Natural killer cell treated with Interleukin-12 subunit alpha and Interleukin-12 subunit beta and Interleukin-15 and Interleukin-18, amount 100 ng/mL, for 72 hours (primary cell): ENCODE measurements at regions not wholly inside any gene's neighbourhood (a gene's known extent, or its start where the extent isn't known, plus 50 kb on each side); places are given as distances from the start of the nearest gene placed in this dataset.
"Not testable (repeated sequence)": the region's sequence is repeated elsewhere in the genome, so short reads cannot be mapped to it uniquely, and the experiment has no call there.

Experiments
- ATAC-seq, 2 donors: fragments of 150-1000 bp; cut with Tn5 transposase in 1 of 2; sonication (Bioruptor Pico), chemical (Tn5 transposase) in 1 of 2; 2 replicates each; pipeline ENCODE4 v1.10.0; 2021
- DNase-seq: peaks from one replicate; pipeline ENCODE4 v3.0.0; 2022; ENCODE audit warnings: low spot score
- H3K27ac Mint-ChIP-seq, 2 donors: 1 replicate in 1 of 2; 2 replicates in 1 of 2; pipeline ENCODE4 v1.8.0; 2022; ENCODE audit warnings: mixed read lengths in 2 of 2, mild to moderate bottlenecking in 1 of 2, moderate library complexity in 1 of 2
- H3K27me3 Mint-ChIP-seq, 2 donors: 1 replicate in 1 of 2; 2 replicates in 1 of 2; pipeline ENCODE4 v1.8.0; 2022; ENCODE audit warnings: mixed read lengths in 2 of 2
- H3K36me3 Mint-ChIP-seq: one replicate; pipeline ENCODE4 v1.8.0; 2022; ENCODE audit warnings: mixed read lengths
- H3K4me1 Mint-ChIP-seq, 2 donors: 1 replicate in 1 of 2; 2 replicates in 1 of 2; pipeline ENCODE4 v1.8.0; 2022; ENCODE audit warnings: low read depth in 2 of 2, mixed read lengths in 2 of 2, mild to moderate bottlenecking in 1 of 2
- H3K4me3 Mint-ChIP-seq: one replicate; pipeline ENCODE4 v1.8.0; 2022; ENCODE audit warnings: mixed read lengths
- H3K9me3 Mint-ChIP-seq: 2 replicates; pipeline ENCODE4 v1.8.0; 2022; ENCODE audit warnings: mixed read lengths

GRCh38 chr7:21336743-21337142 is 91.1 kb upstream of the SP4 start:
- ATAC-seq (no peak), DNase-seq (no peak)
- peaks cover 48 to 64% of the 10 kb centered on the region in 2 donors for H3K4me1 Mint-ChIP-seq
- H3K27ac Mint-ChIP-seq = peak overlapping the region; percentile 87 to 92
- peak overlapping the region; percentile 3 for H3K4me3 Mint-ChIP-seq
- H3K9me3 Mint-ChIP-seq = peaks cover 5% of the 10 kb centered on the region
- H3K27me3 Mint-ChIP-seq = no peaks in the 10 kb centered on the region
- peaks cover 37% of the 10 kb centered on the region for H3K36me3 Mint-ChIP-seq

- Mint-ChIP-seq H3K4me3 (peak overlapping the region; percentile 71), H3K27ac (peak overlapping the region; percentile 87 to 92), H3K27me3 (no peaks in the 10 kb centered on the region), H3K36me3 (peaks cover 39% of the 10 kb centered on the region), H3K9me3 (peaks cover 10% of the 10 kb centered on the region), H3K4me1 (peaks cover 66 to 82% of the 10 kb centered on the region in 2 donors)
- DNase-seq (peak; percentile 84), ATAC-seq (peak; percentile 97 to 98)
Observed at GRCh38 chr7:21338728-21339164, 89.1 kb upstream of the SP4 start.

GRCh38 chr7:21344900-21345299 is 83.0 kb upstream of the SP4 start:
- not testable (repeated sequence) for H3K27me3 Mint-ChIP-seq, H3K9me3 Mint-ChIP-seq, H3K4me3 Mint-ChIP-seq, ATAC-seq, DNase-seq
- peak overlapping the region in 1 of 2 donors; percentile 92 for H3K27ac Mint-ChIP-seq
- peaks cover 26% of the 10 kb centered on the region for H3K36me3 Mint-ChIP-seq
- peaks cover 48 to 56% of the 10 kb centered on the region in 2 donors for H3K4me1 Mint-ChIP-seq

- Mint-ChIP-seq H3K9me3 (peaks cover 9% of the 10 kb centered on the region), H3K4me1 (peaks cover 44 to 51% of the 10 kb centered on the region in 2 donors), H3K27me3 (no peaks in the 10 kb centered on the region), H3K27ac (peak overlapping the region in 1 of 2 donors; percentile 92), H3K4me3 (no peak overlapping the region), H3K36me3 (peaks cover 22% of the 10 kb centered on the region)
- no peak for ATAC-seq
- DNase-seq = no peak
Observed at GRCh38 chr7:21345361-21345760, 82.5 kb upstream of the SP4 start.

- DNase-seq = no peak
- no peaks in the 10 kb centered on the region for H3K27me3 Mint-ChIP-seq
- H3K36me3 Mint-ChIP-seq = peaks cover 12% of the 10 kb centered on the region
- peaks cover 9% of the 10 kb centered on the region for H3K9me3 Mint-ChIP-seq
- H3K4me1 Mint-ChIP-seq = peaks cover 34 to 42% of the 10 kb centered on the region in 2 donors
- no peak for ATAC-seq
- H3K4me3 Mint-ChIP-seq = no peak overlapping the region
- H3K27ac Mint-ChIP-seq = no peak overlapping the region
Observed at GRCh38 chr7:21346297-21346696, 81.6 kb upstream of the SP4 start.

- Mint-ChIP-seq H3K27ac (peak overlapping the region; percentile 91 to 98), H3K4me1 (peaks cover 54 to 58% of the 10 kb centered on the region in 2 donors), H3K27me3 (no peaks in the 10 kb centered on the region), H3K9me3 (peaks cover 3% of the 10 kb centered on the region), H3K4me3 (peak overlapping the region; percentile 88), H3K36me3 (peaks cover 5% of the 10 kb centered on the region)
- ATAC-seq = peak; percentile 85 to 86
- DNase-seq = no peak
Observed at GRCh38 chr7:21352540-21353387, 75.1 kb upstream of the SP4 start.

GRCh38 chr7:21353388-21353780 is 74.5 kb upstream of the SP4 start:
- H3K27ac Mint-ChIP-seq = peak overlapping the region; percentile 91 to 98
- DNase-seq (no peak), ATAC-seq (no peak)

GRCh38 chr7:21354284-21354683 is 73.6 kb upstream of the SP4 start:
- Mint-ChIP-seq H3K4me3 (peak overlapping the region; percentile 88), H3K27me3 (no peaks in the 10 kb centered on the region), H3K4me1 (peaks cover 62 to 65% of the 10 kb centered on the region in 2 donors), H3K9me3 (peaks cover 3% of the 10 kb centered on the region), H3K36me3 (peaks cover 6% of the 10 kb centered on the region), H3K27ac (peak overlapping the region; percentile 91 to 98)
- DNase-seq (no peak), ATAC-seq (no peak)

More at GRCh38 chr7:21353388-21353780, 74.5 kb upstream of the SP4 start:
- Mint-ChIP-seq H3K27me3 (no peaks in the 10 kb centered on the region), H3K36me3 (peaks cover 5% of the 10 kb centered on the region), H3K9me3 (peaks cover 3% of the 10 kb centered on the region), H3K4me3 (peak overlapping the region; percentile 88), H3K4me1 (peaks cover 54 to 56% of the 10 kb centered on the region in 2 donors)

GRCh38 chr7:21355406-21355874 is 72.4 kb upstream of the SP4 start:
- Mint-ChIP-seq H3K27ac (peak overlapping the region; percentile 91 to 98), H3K4me1 (peaks cover 66 to 74% of the 10 kb centered on the region in 2 donors), H3K4me3 (peak overlapping the region; percentile 88), H3K27me3 (no peaks in the 10 kb centered on the region), H3K36me3 (peaks cover 10% of the 10 kb centered on the region), H3K9me3 (peaks cover 3% of the 10 kb centered on the region)
- ATAC-seq (peak; percentile 83 to 88), DNase-seq (peak; percentile 75)

GRCh38 chr7:21356616-21357015 is 71.3 kb upstream of the SP4 start:
- peaks cover 7% of the 10 kb centered on the region for H3K9me3 Mint-ChIP-seq
- peaks cover 77 to 86% of the 10 kb centered on the region in 2 donors for H3K4me1 Mint-ChIP-seq
- H3K4me3 Mint-ChIP-seq = peak overlapping the region; percentile 88
- peak overlapping the region; percentile 91 to 98 for H3K27ac Mint-ChIP-seq
- DNase-seq = no peak
- H3K36me3 Mint-ChIP-seq = peaks cover 15% of the 10 kb centered on the region
- H3K27me3 Mint-ChIP-seq = no peaks in the 10 kb centered on the region
- no peak for ATAC-seq

- peaks cover 15% of the 10 kb centered on the region for H3K36me3 Mint-ChIP-seq
- DNase-seq = no peak
- peak overlapping the region; percentile 47 for H3K4me3 Mint-ChIP-seq
- peaks cover 78 to 87% of the 10 kb centered on the region in 2 donors for H3K4me1 Mint-ChIP-seq
- H3K9me3 Mint-ChIP-seq = peaks cover 7% of the 10 kb centered on the region
- peak overlapping the region; percentile 91 to 98 for H3K27ac Mint-ChIP-seq
- H3K27me3 Mint-ChIP-seq = no peaks in the 10 kb centered on the region
- ATAC-seq = no peak
Observed at GRCh38 chr7:21357151-21358097, 70.5 kb upstream of the SP4 start.

- Mint-ChIP-seq H3K9me3 (peaks cover 7% of the 10 kb centered on the region), H3K27ac (peak overlapping the region; percentile 91 to 98), H3K27me3 (no peaks in the 10 kb centered on the region), H3K4me1 (peaks cover 68 to 75% of the 10 kb centered on the region in 2 donors), H3K36me3 (peaks cover 15% of the 10 kb centered on the region), H3K4me3 (peak overlapping the region; percentile 79)
- DNase-seq (peak; percentile 61), ATAC-seq (peak; percentile 76 to 84)
Observed at GRCh38 chr7:21358648-21359047, 69.2 kb upstream of the SP4 start.

GRCh38 chr7:21359163-21359562 is 68.7 kb upstream of the SP4 start:
- no peaks in the 10 kb centered on the region for H3K27me3 Mint-ChIP-seq
- peak overlapping the region; percentile 91 to 98 for H3K27ac Mint-ChIP-seq
- peak overlapping the region; percentile 79 for H3K4me3 Mint-ChIP-seq
- DNase-seq (no peak), ATAC-seq (no peak)
- H3K36me3 Mint-ChIP-seq = peaks cover 15% of the 10 kb centered on the region
- H3K9me3 Mint-ChIP-seq = peaks cover 6% of the 10 kb centered on the region
- H3K4me1 Mint-ChIP-seq = peaks cover 66 to 73% of the 10 kb centered on the region in 2 donors
